ENCODE measurements at regions not wholly inside any gene's neighbourhood (a gene's known extent, or its start where the extent isn't known, plus 50 kb on each side); places are given as distances from the start of the nearest gene placed in this dataset.

DNA sequence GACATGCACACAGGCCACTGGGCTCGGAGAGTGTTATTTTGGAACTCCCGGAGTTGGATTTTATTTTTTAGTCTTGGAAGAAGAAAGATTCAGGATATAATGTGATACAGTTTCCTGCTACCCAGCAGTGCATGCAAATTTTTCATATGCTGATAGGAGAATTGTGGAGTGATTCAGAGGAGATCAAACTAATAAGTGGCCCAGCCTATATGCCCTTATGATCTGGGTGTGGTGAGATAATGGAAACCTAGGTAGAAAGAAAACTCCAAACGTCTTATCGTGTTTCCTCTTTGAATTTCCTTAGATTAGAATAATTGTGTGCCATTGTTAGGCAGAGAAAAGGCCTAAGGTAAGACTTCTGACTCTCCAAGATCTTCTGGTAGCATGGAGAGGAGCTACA is 401.2 kb upstream of the BTBD3 start:
- TF ChIP-seq, protein P1, sequence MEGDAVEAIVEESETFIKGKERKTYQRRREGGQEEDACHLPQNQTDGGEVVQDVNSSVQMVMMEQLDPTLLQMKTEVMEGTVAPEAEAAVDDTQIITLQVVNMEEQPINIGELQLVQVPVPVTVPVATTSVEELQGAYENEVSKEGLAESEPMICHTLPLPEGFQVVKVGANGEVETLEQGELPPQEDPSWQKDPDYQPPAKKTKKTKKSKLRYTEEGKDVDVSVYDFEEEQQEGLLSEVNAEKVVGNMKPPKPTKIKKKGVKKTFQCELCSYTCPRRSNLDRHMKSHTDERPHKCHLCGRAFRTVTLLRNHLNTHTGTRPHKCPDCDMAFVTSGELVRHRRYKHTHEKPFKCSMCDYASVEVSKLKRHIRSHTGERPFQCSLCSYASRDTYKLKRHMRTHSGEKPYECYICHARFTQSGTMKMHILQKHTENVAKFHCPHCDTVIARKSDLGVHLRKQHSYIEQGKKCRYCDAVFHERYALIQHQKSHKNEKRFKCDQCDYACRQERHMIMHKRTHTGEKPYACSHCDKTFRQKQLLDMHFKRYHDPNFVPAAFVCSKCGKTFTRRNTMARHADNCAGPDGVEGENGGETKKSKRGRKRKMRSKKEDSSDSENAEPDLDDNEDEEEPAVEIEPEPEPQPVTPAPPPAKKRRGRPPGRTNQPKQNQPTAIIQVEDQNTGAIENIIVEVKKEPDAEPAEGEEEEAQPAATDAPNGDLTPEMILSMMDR (IDR thresholded peaks at IDR 0.05) = no peak
- TF ChIP-seq POLR2A (IDR thresholded peaks at IDR 0.05) = no peak

All from lower leg skin (tissue), 3 donors.